GM23338 (cell line): ENCODE measurements at regions not wholly inside any gene's neighbourhood (a gene's known extent, or its start where the extent isn't known, plus 50 kb on each side); places are given as distances from the start of the nearest gene placed in this dataset.
A peak's percentile ranks its signal among the peaks of the same experiment; 100 is the strongest.

Experiments used
- ATAC-seq: fragments of 200-7000 bp; cut with Tn5 transposase; 3 replicates; pipeline ENCODE4 v1.9.1; 2020
- DNase-seq: peaks from one replicate; pipeline ENCODE4 v3.0.0-alpha.2; 2015; ENCODE audit warnings: low spot score
- H2AFZ ChIP-seq: fragments of 200-600 bp; sonication (generic); 2 replicates; pipeline ENCODE4 v1.8.0; 2016; ENCODE audit warnings: antibody characterized with exemption, mild to moderate bottlenecking, moderate library complexity
- H3F3A ChIP-seq: fragments of 200-600 bp; sonication (generic); replicated peaks from 2 replicates; pipeline ENCODE4 v1.8.0; 2017; ENCODE audit warnings: antibody characterized with exemption, mixed run types, low read depth
- H3K27ac ChIP-seq: fragments of 200-600 bp; sonication (generic); 2 replicates; pipeline ENCODE4 v1.6.1; 2016; ENCODE audit warnings: low read depth
- H3K27me3 ChIP-seq: fragments of 200-600 bp; sonication (generic); 2 replicates; pipeline ENCODE4 v1.8.0; 2016; ENCODE audit warnings: mild to moderate bottlenecking, mixed run types, moderate library complexity; ENCODE audit not compliant: insufficient read depth
- H3K36me3 ChIP-seq: fragments of 200-600 bp; sonication (generic); 2 replicates; pipeline ENCODE4 v1.8.0; 2016; ENCODE audit warnings: mild to moderate bottlenecking; ENCODE audit not compliant: insufficient read depth
- H3K4me1 ChIP-seq: fragments of 200-600 bp; sonication (generic); 2 replicates; pipeline ENCODE4 v1.8.0; 2016; ENCODE audit warnings: mild to moderate bottlenecking, moderate library complexity; ENCODE audit not compliant: insufficient read depth
- H3K4me2 ChIP-seq: fragments of 200-600 bp; sonication (generic); 2 replicates; pipeline ENCODE4 v1.7.1; 2017; ENCODE audit warnings: mixed run types
- H3K4me3 ChIP-seq: fragments of 200-600 bp; sonication (generic); 2 replicates; pipeline ENCODE4 v1.6.1; 2016; ENCODE audit warnings: mixed run types
- H3K79me2 ChIP-seq: fragments of 200-600 bp; sonication (generic); replicated peaks from 2 replicates; pipeline ENCODE4 v1.8.0; 2017; ENCODE audit warnings: mild to moderate bottlenecking; ENCODE audit not compliant: insufficient read depth
- H3K9me2 ChIP-seq: fragments of 200-600 bp; sonication (generic); 2 replicates; pipeline ENCODE4 v1.8.0; 2017; ENCODE audit not compliant: insufficient read depth
- H4K20me1 ChIP-seq: fragments of 200-600 bp; sonication (generic); replicated peaks from 2 replicates; pipeline ENCODE4 v1.8.0; 2017; ENCODE audit warnings: mild to moderate bottlenecking; ENCODE audit not compliant: insufficient read depth
- H3K27ac Mint-ChIP-seq: 2 replicates; pipeline ENCODE4 v1.8.0; 2020; ENCODE audit warnings: inconsistent platforms, mild to moderate bottlenecking, moderate library complexity, mixed read lengths
- H3K27me3 Mint-ChIP-seq: 3 replicates; pipeline ENCODE4 v1.8.0; 2022; ENCODE audit warnings: low read depth, mild to moderate bottlenecking, moderate library complexity, mixed read lengths, inconsistent platforms; ENCODE audit not compliant: insufficient read depth, poor library complexity
- H3K36me3 Mint-ChIP-seq: 3 replicates; pipeline ENCODE4 v1.8.0; 2021; ENCODE audit warnings: low read depth, mild to moderate bottlenecking, inconsistent platforms, moderate library complexity, mixed read lengths
- H3K4me1 Mint-ChIP-seq: 3 replicates; pipeline ENCODE4 v1.8.0; 2020; ENCODE audit warnings: mild to moderate bottlenecking, inconsistent platforms, mixed read lengths
- H3K4me3 Mint-ChIP-seq: 3 replicates; pipeline ENCODE4 v1.8.0; 2021; ENCODE audit warnings: moderate library complexity, mild to moderate bottlenecking, inconsistent platforms, mixed read lengths
- H3K9me3 Mint-ChIP-seq: 3 replicates; pipeline ENCODE4 v1.8.0; 2020; ENCODE audit warnings: moderate library complexity, mild to moderate bottlenecking, inconsistent platforms, mixed read lengths
- CREB1 ChIP-seq: fragments of 250-450 bp; sonication (Bioruptor Pico); IDR thresholded peaks from 2 replicates; pipeline ENCODE4 v1.5.0; 2020; ENCODE audit warnings: low read depth, mild to moderate bottlenecking, moderate library complexity
- CTCF ChIP-seq, 2 experiments: fragments of 200-600 bp in 1 of 2; sonication (generic) in 1 of 2; conservative IDR thresholded peaks; 2 replicates each; pipeline versions ENCODE4 v1.5.1 to v1.6.1; 2016 to 2017; ENCODE audit warnings: antibody characterized with exemption in 2 of 2, low read depth in 2 of 2, mild to moderate bottlenecking in 2 of 2, moderate library complexity in 1 of 2
- EZH2 ChIP-seq: fragments of 200-600 bp; sonication (generic); IDR thresholded peaks from one replicate; pipeline ENCODE4 v1.8.0; 2017; ENCODE audit warnings: antibody characterized with exemption, mild to moderate bottlenecking, low read depth; ENCODE audit not compliant: unreplicated experiment
- EZH2phosphoT487 ChIP-seq: fragments of 200-600 bp; sonication (generic); IDR thresholded peaks from one replicate; pipeline ENCODE4 v1.8.1; 2018; ENCODE audit warnings: antibody characterized with exemption; ENCODE audit not compliant: unreplicated experiment
- JUNB ChIP-seq: IDR thresholded peaks from one replicate; pipeline ENCODE4 v1.6.1; 2016; ENCODE audit warnings: antibody characterized with exemption; ENCODE audit not compliant: unreplicated experiment
- POLR2AphosphoS5 ChIP-seq: IDR thresholded peaks from 2 replicates; pipeline ENCODE4 v1.6.1; 2016; ENCODE audit warnings: antibody characterized with exemption, low read depth
- STAT1 ChIP-seq: IDR thresholded peaks from one replicate; pipeline ENCODE4 v1.6.1; 2016; ENCODE audit warnings: antibody characterized with exemption; ENCODE audit not compliant: unreplicated experiment
- ZNF114 ChIP-seq: fragments of 250-450 bp; sonication (Bioruptor Pico); IDR thresholded peaks from 2 replicates; pipeline ENCODE4 v1.5.0; 2020; ENCODE audit warnings: mild to moderate bottlenecking, moderate library complexity
- ZNF331 ChIP-seq: fragments of 250-450 bp; sonication (Bioruptor Pico); IDR thresholded peaks from 2 replicates; pipeline ENCODE4 v1.5.0; 2020; ENCODE audit warnings: low read depth, mild to moderate bottlenecking, moderate library complexity
- ZNF462 ChIP-seq: fragments of 250-450 bp; sonication (Bioruptor Pico); IDR thresholded peaks from 2 replicates; pipeline ENCODE4 v1.5.0; 2020; ENCODE audit warnings: mild to moderate bottlenecking, moderate library complexity

- TF ChIP-seq EZH2 = no peak
- TF ChIP-seq STAT1 = no peak
- TF ChIP-seq EZH2phosphoT487 = no peak
- TF ChIP-seq ZNF114 = no peak
- no peak for TF ChIP-seq JUNB
- no peak for TF ChIP-seq CREB1 (CRISPR knock-in tag)
- no peaks in the 10 kb centered on the region for H3K4me1 Mint-ChIP-seq
- peaks cover 29% of the 10 kb centered on the region for H3K9me3 Mint-ChIP-seq
- H2AFZ ChIP-seq = peak overlapping the region; percentile 38; the same call in 1 of the 2 replicates
- H3K27ac ChIP-seq = no peak overlapping the region
- H3K36me3 ChIP-seq = no peaks in the 10 kb centered on the region
- ATAC-seq (no peak), DNase-seq (peak; percentile 2)
- H3K36me3 Mint-ChIP-seq = peaks cover 18% of the 10 kb centered on the region
- no peak overlapping the region for H3K4me3 ChIP-seq
- H4K20me1 ChIP-seq = no peaks in the 10 kb centered on the region
- no peaks in the 10 kb centered on the region for H3K4me1 ChIP-seq
- no peaks in the 10 kb centered on the region for H3K27me3 Mint-ChIP-seq
- H3K4me2 ChIP-seq = no peak overlapping the region
- H3K27ac Mint-ChIP-seq = no peak overlapping the region
- H3K9me2 ChIP-seq = no peaks in the 10 kb centered on the region
- no peaks in the 10 kb centered on the region for H3K79me2 ChIP-seq
- no peaks in the 10 kb centered on the region for H3K27me3 ChIP-seq
- H3K4me3 Mint-ChIP-seq = no peak overlapping the region
- H3F3A ChIP-seq = no peaks in the 10 kb centered on the region
These were observed 74.9 kb upstream of the ATP2B1 start for GRCh38 chr12:89783359-89784060.

GRCh38 chr12:89782807-89783206 lies 74.2 kb upstream of the ATP2B1 start:
- H3K27ac ChIP-seq = no peak overlapping the region
- ATAC-seq (no peak), DNase-seq (no peak)
- no peaks in the 10 kb centered on the region for H4K20me1 ChIP-seq
- H3K27me3 Mint-ChIP-seq = no peaks in the 10 kb centered on the region
- no peaks in the 10 kb centered on the region for H3K36me3 ChIP-seq
- no peak overlapping the region for H3K4me2 ChIP-seq
- H3K79me2 ChIP-seq = no peaks in the 10 kb centered on the region
- H3K4me1 ChIP-seq = no peaks in the 10 kb centered on the region
- peaks cover 4% of the 10 kb centered on the region; the same call in 1 of the 3 replicates for H3K4me1 Mint-ChIP-seq
- H3K9me2 ChIP-seq = no peaks in the 10 kb centered on the region
- no peak overlapping the region for H3K27ac Mint-ChIP-seq
- H3F3A ChIP-seq = no peaks in the 10 kb centered on the region
- H3K9me3 Mint-ChIP-seq = peaks cover 29% of the 10 kb centered on the region
- H3K4me3 ChIP-seq = no peak overlapping the region
- H3K4me3 Mint-ChIP-seq = no peak overlapping the region
- H2AFZ ChIP-seq = no peak overlapping the region
- H3K36me3 Mint-ChIP-seq = peaks cover 18% of the 10 kb centered on the region
- no peaks in the 10 kb centered on the region for H3K27me3 ChIP-seq
- no peak for TF ChIP-seq ZNF331 (CRISPR knock-in tag)
- no peak for TF ChIP-seq ZNF462 (CRISPR knock-in tag)
- TF ChIP-seq ZNF114 = no peak
- no peak for TF ChIP-seq CTCF (conservative IDR thresholded peaks at IDR 0.05; ENCODE audit: low read depth in 2 of 2)
- TF ChIP-seq POLR2AphosphoS5 = no peak
- no peak for TF ChIP-seq CREB1 (CRISPR knock-in tag)
